NCI-H345 (cell line): ENCODE measurements at regions not wholly inside any gene's neighbourhood (a gene's known extent, or its start where the extent isn't known, plus 50 kb on each side); places are given as distances from the start of the nearest gene placed in this dataset.
A peak's percentile ranks its signal among the peaks of the same experiment; 100 is the strongest.
"Not testable (repeated sequence)": the region's sequence is repeated elsewhere in the genome, so short reads cannot be mapped to it uniquely, and the experiment has no call there.

Source experiments
- DNase-seq: peaks from one replicate; lab custom pipeline; 2025; lab: John Stamatoyannopoulos, UW

DNA sequence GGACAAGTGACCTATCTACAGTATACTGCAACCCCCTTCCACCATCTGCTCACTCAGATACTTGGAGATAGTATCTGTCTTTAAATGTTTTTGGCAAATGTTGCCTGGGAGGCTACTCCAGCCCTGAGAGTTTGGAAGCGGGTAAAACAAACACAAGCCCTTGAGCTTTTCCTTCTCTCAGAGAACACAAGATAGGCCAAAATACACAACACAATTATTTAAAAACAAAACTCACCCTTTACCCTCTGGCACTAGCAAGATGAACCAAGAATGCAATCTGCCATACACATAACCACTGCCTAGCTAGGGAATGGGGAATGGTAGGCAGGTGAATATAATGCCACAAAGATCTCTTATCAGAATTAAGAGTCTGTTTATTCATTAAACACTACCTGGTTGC, 324.7 kb upstream of the FAM47C start:
- DNase-seq: no peak

DNA sequence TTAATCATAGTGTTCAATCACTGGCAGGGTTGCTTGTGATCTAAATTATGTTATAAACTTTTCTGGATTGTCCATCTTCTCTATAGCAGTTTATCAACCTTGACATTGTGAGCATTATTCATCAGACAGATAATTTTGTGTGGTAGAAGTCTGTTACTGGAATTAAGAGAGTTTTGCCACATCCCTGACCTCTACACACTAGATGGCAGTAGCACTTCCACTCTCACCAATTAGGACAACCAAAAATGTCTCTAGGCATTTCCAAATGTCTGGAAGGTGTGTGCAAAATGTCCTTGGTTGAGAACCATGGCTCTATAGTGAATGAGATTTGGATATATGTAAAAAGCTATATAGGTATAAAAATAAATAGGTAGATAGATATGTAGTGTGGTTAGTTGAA, 324.1 kb upstream of the FAM47C start:
- DNase-seq: no peak

DNA sequence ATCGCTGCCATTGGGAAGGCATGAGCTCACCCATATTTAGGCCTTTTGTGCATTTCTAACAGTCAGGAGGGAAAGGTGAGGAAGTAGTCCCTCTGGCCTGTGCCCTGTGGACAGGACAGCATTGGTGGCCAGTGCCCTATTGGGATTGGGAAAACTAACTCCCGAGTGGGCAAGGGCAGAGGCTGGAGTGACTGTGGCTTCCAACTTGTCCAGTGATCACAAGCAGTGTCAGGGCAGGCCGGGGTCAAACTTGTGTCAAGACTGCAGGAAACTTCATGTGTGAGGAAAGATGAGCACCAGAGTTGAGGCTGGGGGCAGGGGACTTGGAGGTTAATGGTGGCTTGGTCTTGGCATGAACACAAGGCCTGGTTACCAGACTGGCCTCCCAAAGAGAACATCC, 286.2 kb upstream of the FAM47C start:
- no peak for DNase-seq

DNA sequence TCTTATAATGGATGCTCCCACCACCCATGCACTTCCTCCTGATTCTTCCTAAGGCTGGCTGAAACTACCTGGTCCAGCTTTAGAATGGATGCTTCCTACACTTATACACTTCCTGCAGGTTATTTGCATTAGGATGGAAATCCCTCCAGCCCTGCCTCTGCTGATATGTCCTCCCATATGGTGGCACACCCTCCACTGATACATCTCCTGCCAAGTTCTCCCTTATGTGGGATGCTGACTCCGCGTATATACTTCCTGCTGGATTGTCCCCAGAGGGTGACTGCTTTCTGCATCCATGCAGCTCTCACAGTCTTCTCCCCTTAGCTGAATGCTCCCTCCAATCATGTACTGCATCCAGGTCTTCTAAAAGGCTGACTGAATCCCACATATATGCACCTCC, 254.6 kb upstream of the FAM47C start:
- no peak for DNase-seq

DNA sequence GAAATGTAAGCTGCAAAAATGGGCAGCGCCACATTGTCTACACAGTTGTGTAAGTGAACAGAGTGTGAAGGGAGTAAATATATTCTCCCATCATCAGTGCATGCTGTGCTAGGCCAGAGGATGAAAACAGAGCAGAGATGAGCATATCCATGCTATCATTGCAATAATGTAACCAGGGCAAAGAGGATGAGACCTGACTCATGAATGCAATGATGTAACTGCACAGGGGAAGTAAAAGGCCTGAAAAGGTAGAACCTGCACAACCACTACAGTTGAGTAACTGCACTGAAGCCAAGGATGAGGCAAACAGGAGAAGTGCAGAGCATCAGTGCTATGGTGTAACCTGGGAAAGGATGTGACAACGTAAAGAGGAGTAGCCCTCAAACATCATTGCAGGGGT, 220.4 kb upstream of the FAM47C start:
- DNase-seq: no peak

GRCh38 chrX:36803151-36803550, 205.0 kb upstream of the FAM47C start:
- DNase-seq: no peak

GRCh38 chrX:36804066-36804465, 204.1 kb upstream of the FAM47C start:
- DNase-seq: no peak

- no peak for DNase-seq
Measured at GRCh38 chrX:36844857-36845256, 163.3 kb upstream of the FAM47C start.

- no peak for DNase-seq
Measured at GRCh38 chrX:36847496-36847895, 160.7 kb upstream of the FAM47C start.

DNA sequence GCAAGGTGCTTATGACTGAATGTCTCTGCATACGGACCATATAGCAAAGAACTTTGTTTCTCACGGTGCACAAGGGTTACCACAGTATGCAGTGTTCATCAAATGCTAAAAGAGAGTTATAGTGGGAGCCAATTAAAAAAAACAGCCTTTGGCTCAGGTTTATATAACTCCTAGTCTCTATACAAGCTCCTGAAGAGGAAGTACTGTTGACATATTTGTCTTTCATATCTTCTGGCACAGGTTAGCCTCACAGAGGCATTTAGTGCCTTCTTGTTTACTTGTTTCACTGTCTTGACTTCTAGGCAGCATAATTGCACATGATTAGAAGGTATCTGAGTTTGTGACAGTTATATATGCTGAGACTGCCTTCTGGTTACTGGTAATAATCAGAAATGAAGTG, 158.8 kb upstream of the FAM47C start:
- no peak for DNase-seq

- no peak for DNase-seq
Measured at GRCh38 chrX:36856849-36857248, 151.3 kb upstream of the FAM47C start.

DNA sequence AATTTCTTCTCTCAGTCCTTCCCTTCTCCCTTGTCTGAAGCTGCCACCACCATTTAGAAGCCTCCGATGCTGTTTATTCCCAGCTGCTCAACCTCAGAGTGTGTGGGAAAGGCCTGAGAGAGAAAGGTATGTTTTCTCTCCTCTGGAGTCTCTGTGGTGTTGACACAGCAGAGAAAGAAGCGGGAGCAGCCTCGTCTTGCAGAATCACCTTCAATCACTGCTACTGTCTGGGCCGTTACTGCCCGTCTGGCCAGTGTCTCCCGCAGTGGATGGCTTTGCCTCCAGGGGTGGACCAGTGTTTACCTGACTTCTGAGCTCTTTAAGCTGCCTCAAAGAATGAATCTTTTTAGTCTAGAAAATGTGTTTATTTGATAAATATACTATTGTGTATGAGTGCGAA, 148.9 kb upstream of the FAM47C start:
- no peak for DNase-seq

DNA sequence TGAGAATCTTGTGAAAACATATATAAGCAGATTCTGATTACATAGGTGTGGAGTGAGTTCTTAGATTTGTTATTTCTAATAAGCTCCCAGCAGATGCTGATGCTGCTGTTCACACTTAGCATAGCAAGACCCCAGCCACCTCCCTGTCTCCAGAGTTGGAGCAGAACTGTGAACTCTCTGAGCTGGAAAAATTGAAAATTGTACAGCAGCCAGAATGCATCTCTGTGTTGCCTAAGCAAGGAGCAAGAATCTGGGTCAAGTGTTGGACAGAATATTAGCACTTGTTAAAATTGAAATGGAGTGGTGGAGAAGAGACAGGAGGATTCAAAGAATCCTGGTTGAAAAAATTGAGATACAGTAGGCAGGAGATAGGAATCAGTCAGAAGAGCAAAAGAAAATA, 146.6 kb upstream of the FAM47C start:
- DNase-seq: no peak

GRCh38 chrX:36867143-36867542, 141.0 kb upstream of the FAM47C start:
- DNase-seq: peak; percentile 10

GRCh38 chrX:36868592-36868991, 139.6 kb upstream of the FAM47C start:
- DNase-seq: no peak

GRCh38 chrX:36869457-36869856, 138.7 kb upstream of the FAM47C start:
- DNase-seq: no peak

GRCh38 chrX:36897690-36898089, 110.5 kb upstream of the FAM47C start:
- no peak for DNase-seq

DNA sequence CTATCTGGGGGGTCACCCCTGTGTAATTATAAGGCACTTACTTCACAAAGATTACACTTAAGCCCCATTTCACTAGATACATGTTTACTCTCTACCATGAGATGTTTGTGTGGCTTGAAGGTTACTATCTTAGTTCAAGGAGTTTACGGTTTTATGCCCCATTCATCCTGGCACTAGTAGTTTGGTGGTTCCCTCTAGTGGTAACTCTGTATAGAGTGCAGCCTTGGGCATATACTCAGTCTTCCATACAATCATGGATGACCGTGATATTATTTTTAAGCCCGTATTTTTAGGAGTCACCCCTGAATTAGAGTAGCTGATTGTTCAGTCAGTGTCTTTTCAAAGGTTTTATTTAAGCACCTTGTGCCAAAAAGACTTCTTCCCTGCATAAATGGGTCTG, 109.9 kb upstream of the FAM47C start:
- DNase-seq: no peak

DNA sequence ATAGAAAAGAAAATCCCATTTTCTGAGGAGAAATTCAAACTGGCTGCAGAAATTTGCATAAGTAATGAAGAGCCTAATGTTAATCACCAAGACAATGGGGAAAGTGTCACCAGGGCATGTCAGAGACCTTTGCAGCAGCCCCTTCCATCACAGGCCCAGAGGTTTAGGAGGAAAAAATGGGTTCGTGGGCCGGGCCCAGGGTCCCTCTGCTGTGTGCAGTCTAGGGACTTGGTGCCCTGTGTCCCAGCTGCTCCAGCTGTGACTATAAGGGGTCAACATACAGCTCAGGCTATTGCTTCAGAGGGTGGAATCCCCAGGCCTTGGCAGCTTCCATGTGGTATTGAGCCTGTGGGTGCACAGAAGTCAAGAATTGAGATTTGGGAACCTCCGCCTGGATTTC, 103.6 kb upstream of the FAM47C start:
- not testable (repeated sequence) for DNase-seq

DNA sequence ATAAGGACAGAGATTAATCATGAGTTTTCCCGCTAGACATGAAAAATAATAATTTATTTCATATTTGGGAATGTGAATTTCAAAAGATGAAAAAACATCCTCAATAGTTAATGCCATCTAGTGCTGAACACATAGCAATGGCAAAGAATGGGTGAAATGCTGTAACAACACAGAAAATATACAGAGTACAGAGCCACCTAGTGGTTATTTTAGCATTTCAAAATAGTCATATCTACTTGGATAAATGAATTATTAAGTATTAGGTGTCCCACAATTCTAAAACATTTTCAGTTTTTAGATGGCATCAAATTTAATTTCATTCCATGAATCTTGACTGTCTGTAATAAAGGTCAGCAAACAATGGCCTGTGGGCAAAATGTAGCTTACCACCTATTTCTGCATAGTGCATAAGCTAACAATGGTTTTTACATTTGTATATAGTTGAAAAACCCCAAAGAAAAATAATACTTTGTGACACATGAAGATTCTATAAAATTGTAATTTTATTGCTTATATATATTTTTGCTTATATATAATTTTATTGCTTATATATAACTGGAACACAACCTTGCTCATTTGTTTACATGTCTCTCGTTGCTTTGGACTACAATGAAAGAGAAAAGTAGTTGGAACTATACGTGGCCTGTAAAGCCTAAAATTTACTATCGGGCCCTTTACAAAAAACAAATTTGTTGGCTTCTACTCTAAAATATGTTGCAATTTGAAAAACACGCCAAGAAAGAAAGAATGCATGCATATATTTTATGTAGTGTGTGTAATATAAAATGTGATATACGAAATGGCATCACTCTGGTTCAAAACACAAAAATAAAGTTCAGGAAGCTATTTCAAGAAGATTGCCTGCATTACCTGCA, 99.1 kb upstream of the FAM47C start:
- DNase-seq: peak; percentile 4

DNA sequence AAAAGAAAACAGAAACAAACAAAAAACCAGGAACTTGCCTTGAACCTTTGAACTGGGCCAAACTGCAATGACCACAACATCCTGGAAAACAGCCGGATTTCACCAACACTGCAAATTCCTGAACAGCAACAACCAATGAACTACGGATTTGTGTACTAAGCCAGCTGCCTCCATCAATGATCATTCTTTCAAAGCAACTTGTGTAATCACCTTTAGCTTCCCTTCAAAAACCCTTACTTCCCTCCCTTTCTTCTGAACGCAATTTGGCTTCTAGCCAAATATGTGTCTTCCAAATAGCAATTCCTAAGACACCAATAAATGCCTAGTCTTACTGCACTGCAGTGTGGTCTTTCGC, 98.5 kb upstream of the FAM47C start:
- no peak for DNase-seq

DNA sequence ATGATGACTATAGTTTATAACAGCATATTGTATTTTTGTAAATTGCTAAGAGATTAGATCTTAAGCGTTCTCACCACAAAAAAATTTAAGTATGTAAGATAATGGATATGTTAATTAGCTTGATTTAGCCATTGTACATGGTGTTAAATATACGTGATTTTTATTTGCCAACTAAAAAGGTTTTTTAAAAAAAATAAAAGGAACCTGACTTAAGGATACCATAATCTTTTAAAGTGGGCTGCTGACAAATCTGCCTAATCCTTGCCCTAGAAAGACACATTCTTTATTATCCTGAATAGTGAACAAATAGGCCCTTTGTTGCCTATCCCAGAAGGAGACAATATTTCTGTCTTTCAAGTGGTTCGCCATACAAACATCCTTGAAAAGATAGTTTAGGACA, 94.6 kb upstream of the FAM47C start:
- DNase-seq: no peak

GRCh38 chrX:36916941-36917340, 91.2 kb upstream of the FAM47C start:
- DNase-seq: no peak

DNA sequence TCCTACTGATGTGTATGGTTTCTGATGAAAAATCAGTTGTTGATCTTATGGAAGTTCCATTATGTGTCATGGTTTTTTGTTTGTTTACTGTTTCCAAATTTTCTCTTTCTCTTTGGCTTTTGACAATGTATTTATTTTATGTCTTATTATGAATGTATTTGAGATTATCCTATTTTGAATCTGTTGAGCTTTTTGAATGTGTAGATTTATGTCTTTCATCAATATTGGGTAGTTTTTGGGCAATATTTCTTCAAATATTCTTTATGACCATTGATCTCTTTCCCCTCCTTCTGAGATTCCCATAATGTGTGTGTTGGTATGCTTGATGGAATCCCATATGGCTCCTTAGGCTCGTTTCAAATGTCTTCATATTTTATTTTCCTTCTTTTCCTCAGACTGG, 80.5 kb upstream of the FAM47C start:
- no peak for DNase-seq
